WI38 (cell line): ENCODE measurements at regions not wholly inside any gene's neighbourhood (a gene's known extent, or its start where the extent isn't known, plus 50 kb on each side); places are given as distances from the start of the nearest gene placed in this dataset.

ENCODE experiments used
- H3K4me3 ChIP-seq: 2 replicates; pipeline ENCODE4 v1.5.1; 2011; ENCODE audit warnings: low read depth, mild to moderate bottlenecking, control low read depth, low read length
- CTCF ChIP-seq: IDR thresholded peaks from 2 replicates; pipeline ENCODE4 v1.5.1; 2012; ENCODE audit warnings: low read depth, mild to moderate bottlenecking, control low read depth, low read length

- no peak for TF ChIP-seq CTCF
- H3K4me3 ChIP-seq = no peak overlapping the region
Observed at GRCh38 chr2:234789556-234790325, 162.1 kb upstream of the SH3BP4 start.

GRCh38 chr2:234788841-234789240 is 163.0 kb upstream of the SH3BP4 start:
- TF ChIP-seq CTCF = no peak
- H3K4me3 ChIP-seq = no peak overlapping the region

DNA sequence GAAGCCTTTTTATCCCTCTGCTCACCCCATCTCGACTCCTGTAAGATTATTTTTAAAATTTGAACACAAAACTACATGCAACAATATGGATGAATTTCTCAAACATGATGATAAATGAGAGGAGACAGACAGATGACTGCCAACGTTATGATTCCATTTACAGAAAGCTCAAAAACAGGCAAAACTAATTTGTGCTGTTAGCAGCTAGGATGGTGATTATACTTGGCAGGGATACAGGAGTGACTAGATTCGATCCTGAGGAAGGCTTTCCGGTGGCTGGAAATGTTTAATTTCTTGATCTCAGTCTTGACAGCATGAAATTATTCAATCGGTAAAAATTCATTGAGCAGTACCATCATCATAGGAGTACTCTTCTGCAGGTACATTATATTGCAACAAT is 163.4 kb upstream of the SH3BP4 start:
- no peak for TF ChIP-seq CTCF
- no peak overlapping the region for H3K4me3 ChIP-seq

GRCh38 chr2:234787114-234787513 is 164.7 kb upstream of the SH3BP4 start:
- no peak for TF ChIP-seq CTCF
- H3K4me3 ChIP-seq = no peak overlapping the region

- no peak for TF ChIP-seq CTCF
- H3K4me3 ChIP-seq = no peak overlapping the region
Observed at GRCh38 chr2:234773764-234774409, 177.9 kb upstream of the SH3BP4 start.

DNA sequence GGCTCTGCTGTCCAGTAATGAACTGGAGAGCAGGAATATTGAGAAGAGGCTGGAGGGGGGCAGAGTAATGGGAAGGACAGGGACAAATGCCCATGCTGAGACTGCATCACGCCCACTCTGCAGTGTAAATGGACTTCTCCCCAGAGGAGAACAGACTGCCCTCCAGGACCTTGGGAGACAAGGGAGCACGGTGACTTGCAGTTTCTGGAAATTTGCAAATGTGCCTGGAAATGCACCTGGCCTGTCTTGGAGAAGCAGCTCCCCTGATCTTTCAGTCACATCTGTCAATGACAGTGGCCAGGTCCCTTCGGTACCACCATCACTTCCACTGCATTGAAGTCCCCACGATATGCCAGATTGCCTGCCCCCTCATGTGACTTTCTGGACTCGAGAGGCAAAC is 178.7 kb upstream of the SH3BP4 start:
- no peak for TF ChIP-seq CTCF
- H3K4me3 ChIP-seq = no peak overlapping the region

GRCh38 chr2:234772733-234773060 is 179.1 kb upstream of the SH3BP4 start:
- no peak overlapping the region for H3K4me3 ChIP-seq
- no peak for TF ChIP-seq CTCF
